Neural progenitor cell (in vitro differentiated cells): ENCODE measurements at regions not wholly inside any gene's neighbourhood (a gene's known extent, or its start where the extent isn't known, plus 50 kb on each side); places are given as distances from the start of the nearest gene placed in this dataset.

Experiments used
- DNase-seq: peaks from one replicate; pipeline ENCODE4 v3.0.0-alpha.2; 2016; ENCODE audit warnings: low spot score
- H2AFZ ChIP-seq: fragments of 200-600 bp; sonication (generic); replicated peaks from 2 replicates; pipeline ENCODE4 v1.6.1; 2016; ENCODE audit warnings: antibody characterized with exemption
- H3F3A ChIP-seq: fragments of 200-600 bp; sonication (generic); 2 replicates; pipeline ENCODE4 v1.6.1; 2016; ENCODE audit warnings: antibody characterized with exemption, low read depth
- H3K27ac ChIP-seq: fragments of 200-600 bp; sonication (generic); 2 replicates; pipeline ENCODE4 v1.5.1; 2016; ENCODE audit warnings: mild to moderate bottlenecking
- H3K27me3 ChIP-seq: fragments of 200-600 bp; sonication (generic); 2 replicates; pipeline ENCODE4 v1.6.1; 2016; ENCODE audit warnings: mild to moderate bottlenecking, moderate library complexity
- H3K36me3 ChIP-seq: fragments of 200-600 bp; sonication (generic); 2 replicates; pipeline ENCODE4 v1.5.1; 2016
- H3K4me1 ChIP-seq: fragments of 200-600 bp; sonication (generic); 2 replicates; pipeline ENCODE4 v1.6.1; 2016; ENCODE audit warnings: mixed run types
- H3K4me2 ChIP-seq: fragments of 200-600 bp; sonication (generic); 2 replicates; pipeline ENCODE4 v1.6.1; 2016
- H3K4me3 ChIP-seq: fragments of 200-600 bp; sonication (generic); 2 replicates; pipeline ENCODE4 v1.5.1; 2016
- H3K79me2 ChIP-seq: fragments of 200-600 bp; sonication (generic); 2 replicates; pipeline ENCODE4 v1.6.1; 2016; ENCODE audit warnings: low read depth
- H3K9ac ChIP-seq: fragments of 200-600 bp; sonication (generic); 2 replicates; pipeline ENCODE4 v1.6.1; 2016
- H3K9me3 ChIP-seq: fragments of 200-600 bp; sonication (generic); 2 replicates; pipeline ENCODE4 v1.5.1; 2016; ENCODE audit warnings: low read depth
- H4K20me1 ChIP-seq: fragments of 200-600 bp; sonication (generic); 2 replicates; pipeline ENCODE4 v1.6.1; 2016; ENCODE audit warnings: low read depth
- H3K27ac Mint-ChIP-seq: 3 replicates; pipeline ENCODE4 v1.8.0; 2021; ENCODE audit warnings: mixed read lengths
- H3K27me3 Mint-ChIP-seq: 2 replicates; pipeline ENCODE4 v1.8.0; 2022; ENCODE audit warnings: low read depth, mild to moderate bottlenecking, inconsistent platforms, moderate library complexity, mixed read lengths; ENCODE audit not compliant: insufficient read depth
- H3K36me3 Mint-ChIP-seq: 3 replicates; pipeline ENCODE4 v1.8.0; 2021; ENCODE audit warnings: mixed read lengths
- H3K4me1 Mint-ChIP-seq: 3 replicates; pipeline ENCODE4 v1.8.0; 2021; ENCODE audit warnings: mixed read lengths
- H3K4me3 Mint-ChIP-seq: 3 replicates; pipeline ENCODE4 v1.8.0; 2021; ENCODE audit warnings: mild to moderate bottlenecking, moderate library complexity, mixed read lengths
- H3K9me3 Mint-ChIP-seq: 3 replicates; pipeline ENCODE4 v1.8.0; 2020; ENCODE audit warnings: mixed read lengths
- EZH2 ChIP-seq: fragments of 200-600 bp; sonication (generic); IDR thresholded peaks from 2 replicates; pipeline ENCODE4 v1.6.1; 2017; ENCODE audit warnings: antibody characterized with exemption, mild to moderate bottlenecking, moderate library complexity
- EZH2phosphoT487 ChIP-seq: fragments of 200-600 bp; sonication (generic); IDR thresholded peaks from 2 replicates; pipeline ENCODE4 v1.6.1; 2017; ENCODE audit warnings: antibody characterized with exemption
- TF ChIP-seq, protein P1 (sequence below): fragments of 200-600 bp; sonication (generic); IDR thresholded peaks from 2 replicates; pipeline ENCODE4 v1.5.1; 2017; ENCODE audit warnings: antibody characterized with exemption, mild to moderate bottlenecking

DNA sequence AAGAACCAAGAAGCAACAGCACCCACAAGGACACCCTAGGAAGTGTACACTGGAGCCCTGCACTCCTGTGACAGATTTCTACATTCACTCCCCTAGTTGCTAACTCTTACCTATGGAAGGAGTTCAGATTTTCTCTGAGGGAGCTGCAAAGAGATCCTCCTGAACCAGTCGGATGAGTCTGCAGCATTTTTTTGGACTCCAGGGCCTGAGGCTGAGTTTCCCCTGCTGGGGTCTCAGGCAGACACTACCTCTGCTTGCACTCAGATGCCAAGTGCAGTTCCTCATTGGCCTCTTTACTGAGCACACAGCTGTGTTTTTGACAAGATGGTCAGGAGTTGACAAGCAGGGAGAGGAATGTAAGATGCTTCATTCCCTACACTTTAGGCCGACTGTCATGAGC is 153.2 kb upstream of the RBM19 start:
- H3K4me3 Mint-ChIP-seq = no peak overlapping the region
- H3K9me3 ChIP-seq = no peaks in the 10 kb centered on the region
- TF ChIP-seq EZH2phosphoT487 (no peak), EZH2 (no peak)
- TF ChIP-seq, protein P1, sequence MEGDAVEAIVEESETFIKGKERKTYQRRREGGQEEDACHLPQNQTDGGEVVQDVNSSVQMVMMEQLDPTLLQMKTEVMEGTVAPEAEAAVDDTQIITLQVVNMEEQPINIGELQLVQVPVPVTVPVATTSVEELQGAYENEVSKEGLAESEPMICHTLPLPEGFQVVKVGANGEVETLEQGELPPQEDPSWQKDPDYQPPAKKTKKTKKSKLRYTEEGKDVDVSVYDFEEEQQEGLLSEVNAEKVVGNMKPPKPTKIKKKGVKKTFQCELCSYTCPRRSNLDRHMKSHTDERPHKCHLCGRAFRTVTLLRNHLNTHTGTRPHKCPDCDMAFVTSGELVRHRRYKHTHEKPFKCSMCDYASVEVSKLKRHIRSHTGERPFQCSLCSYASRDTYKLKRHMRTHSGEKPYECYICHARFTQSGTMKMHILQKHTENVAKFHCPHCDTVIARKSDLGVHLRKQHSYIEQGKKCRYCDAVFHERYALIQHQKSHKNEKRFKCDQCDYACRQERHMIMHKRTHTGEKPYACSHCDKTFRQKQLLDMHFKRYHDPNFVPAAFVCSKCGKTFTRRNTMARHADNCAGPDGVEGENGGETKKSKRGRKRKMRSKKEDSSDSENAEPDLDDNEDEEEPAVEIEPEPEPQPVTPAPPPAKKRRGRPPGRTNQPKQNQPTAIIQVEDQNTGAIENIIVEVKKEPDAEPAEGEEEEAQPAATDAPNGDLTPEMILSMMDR = no peak

DNA sequence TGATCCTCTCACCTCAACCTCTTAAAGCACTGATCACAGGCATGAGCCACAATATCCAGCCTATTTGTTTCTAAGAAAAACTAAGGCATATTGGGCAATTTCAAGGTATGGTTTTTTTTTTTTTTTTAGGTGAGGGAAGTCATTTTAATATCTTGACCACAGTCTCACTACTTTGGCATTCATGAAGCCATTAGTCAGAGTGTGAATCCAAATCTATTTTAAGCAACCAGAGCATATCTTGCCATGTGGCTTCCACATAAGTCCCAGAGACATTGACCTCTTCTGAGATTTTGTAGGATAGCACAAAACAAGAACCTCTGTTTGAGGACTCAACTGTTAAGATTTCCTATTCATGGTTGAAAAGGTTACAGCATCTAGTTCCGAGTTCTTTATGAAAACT is 130.3 kb upstream of the RBM19 start:
- no peaks in the 10 kb centered on the region for H3K9me3 Mint-ChIP-seq
- H3K79me2 ChIP-seq = no peaks in the 10 kb centered on the region
- H3K4me3 Mint-ChIP-seq = no peak overlapping the region
- no peak overlapping the region for H3K4me2 ChIP-seq
- H3K27ac ChIP-seq = no peak overlapping the region
- no peaks in the 10 kb centered on the region for H3K9me3 ChIP-seq
- H2AFZ ChIP-seq = no peak overlapping the region
- H3F3A ChIP-seq = no peaks in the 10 kb centered on the region
- TF ChIP-seq, protein P1 = no peak
- no peak for TF ChIP-seq EZH2
- no peak for TF ChIP-seq EZH2phosphoT487
- peaks cover 11% of the 10 kb centered on the region for H3K27me3 Mint-ChIP-seq
- H3K27me3 ChIP-seq = peaks cover 9% of the 10 kb centered on the region
- no peak overlapping the region for H3K27ac Mint-ChIP-seq
- no peaks in the 10 kb centered on the region for H4K20me1 ChIP-seq
- H3K4me3 ChIP-seq = no peak overlapping the region
- no peak overlapping the region for H3K9ac ChIP-seq
- no peaks in the 10 kb centered on the region for H3K4me1 ChIP-seq
- no peaks in the 10 kb centered on the region for H3K36me3 ChIP-seq
- no peaks in the 10 kb centered on the region for H3K36me3 Mint-ChIP-seq
- no peaks in the 10 kb centered on the region for H3K4me1 Mint-ChIP-seq
- no peak for DNase-seq

More for the DNA sequence above, 153.2 kb upstream of the RBM19 start:
- no peak overlapping the region for H3K9ac ChIP-seq
- Mint-ChIP-seq H3K36me3 (no peaks in the 10 kb centered on the region), H3K4me1 (no peaks in the 10 kb centered on the region), H3K9me3 (peaks cover 2% of the 10 kb centered on the region), H3K27me3 (peaks cover 5% of the 10 kb centered on the region), H3K27ac (no peak overlapping the region)
- no peak overlapping the region for H2AFZ ChIP-seq
- DNase-seq = no peak
- H3K79me2 ChIP-seq = no peaks in the 10 kb centered on the region
- H3K4me1 ChIP-seq = no peaks in the 10 kb centered on the region
- peaks cover 3% of the 10 kb centered on the region for H3K27me3 ChIP-seq
- H3K4me2 ChIP-seq = no peak overlapping the region
- no peaks in the 10 kb centered on the region for H3F3A ChIP-seq
- H4K20me1 ChIP-seq = no peaks in the 10 kb centered on the region
- no peaks in the 10 kb centered on the region for H3K36me3 ChIP-seq
- no peak overlapping the region for H3K4me3 ChIP-seq
- no peak overlapping the region for H3K27ac ChIP-seq

DNA sequence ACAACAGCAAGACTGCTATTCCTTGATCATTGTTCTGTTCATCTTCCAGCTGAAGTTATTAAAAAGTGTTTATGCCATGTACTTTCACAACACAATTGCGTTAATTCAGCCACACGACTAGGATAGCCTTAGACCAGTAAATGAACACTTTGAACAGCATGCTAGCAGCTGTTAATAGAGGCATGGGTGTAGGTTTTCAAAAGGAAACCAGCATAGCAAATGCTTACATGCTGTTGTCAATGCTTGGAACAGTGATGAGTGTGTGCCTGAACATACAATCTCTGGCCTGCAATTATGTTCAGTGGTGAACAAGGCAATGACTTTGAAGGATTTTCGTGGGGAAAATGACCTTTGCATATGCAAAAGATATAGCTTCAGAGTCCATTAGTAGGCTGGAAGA is 127.4 kb upstream of the RBM19 start:
- Mint-ChIP-seq H3K4me1 (no peaks in the 10 kb centered on the region), H3K36me3 (no peaks in the 10 kb centered on the region), H3K27me3 (peaks cover 16% of the 10 kb centered on the region), H3K27ac (no peak overlapping the region), H3K9me3 (no peaks in the 10 kb centered on the region), H3K4me3 (no peak overlapping the region)
- no peaks in the 10 kb centered on the region for H3K4me1 ChIP-seq
- no peak overlapping the region for H2AFZ ChIP-seq
- no peak for DNase-seq
- no peaks in the 10 kb centered on the region for H4K20me1 ChIP-seq
- no peak overlapping the region for H3K4me2 ChIP-seq
- no peaks in the 10 kb centered on the region for H3F3A ChIP-seq
- peaks cover 10% of the 10 kb centered on the region for H3K27me3 ChIP-seq
- no peak overlapping the region for H3K9ac ChIP-seq
- no peaks in the 10 kb centered on the region for H3K36me3 ChIP-seq
- no peak overlapping the region for H3K27ac ChIP-seq
- TF ChIP-seq EZH2phosphoT487 = no peak
- TF ChIP-seq, protein P1 = no peak
- no peaks in the 10 kb centered on the region for H3K79me2 ChIP-seq
- H3K9me3 ChIP-seq = no peaks in the 10 kb centered on the region
- no peak overlapping the region for H3K4me3 ChIP-seq

DNA sequence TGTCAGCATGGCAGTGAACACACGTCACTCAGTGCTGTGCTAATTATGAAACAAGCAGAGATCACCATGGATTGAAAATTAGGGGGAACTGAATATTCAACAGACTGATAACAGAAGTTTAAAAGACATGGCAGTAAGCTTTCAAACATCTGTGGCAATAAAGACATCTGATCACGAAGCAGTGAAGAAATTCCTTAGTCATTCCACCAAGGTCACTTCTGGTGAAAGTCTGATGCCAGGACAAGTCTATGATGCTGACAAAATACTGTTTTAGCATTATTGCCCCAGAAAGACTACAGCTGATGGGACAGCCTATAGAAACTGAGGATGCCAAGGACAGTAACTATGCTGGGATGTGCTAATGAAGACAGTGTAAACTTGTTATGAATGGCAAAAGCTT is 126.9 kb upstream of the RBM19 start:
- no peaks in the 10 kb centered on the region for H3K4me1 Mint-ChIP-seq
- H3K9me3 Mint-ChIP-seq = no peaks in the 10 kb centered on the region
- Histone ChIP-seq H3K27me3 (peaks cover 12% of the 10 kb centered on the region), H3K4me3 (no peak overlapping the region), H3K9me3 (no peaks in the 10 kb centered on the region), H3K4me1 (no peaks in the 10 kb centered on the region), H2AFZ (no peak overlapping the region), H3K27ac (no peak overlapping the region), H3F3A (no peaks in the 10 kb centered on the region), H4K20me1 (no peaks in the 10 kb centered on the region), H3K36me3 (no peaks in the 10 kb centered on the region), H3K4me2 (no peak overlapping the region), H3K79me2 (no peaks in the 10 kb centered on the region), H3K9ac (no peak overlapping the region)
- H3K27me3 Mint-ChIP-seq = peaks cover 16% of the 10 kb centered on the region
- no peaks in the 10 kb centered on the region for H3K36me3 Mint-ChIP-seq
- no peak overlapping the region for H3K27ac Mint-ChIP-seq
- no peak for TF ChIP-seq EZH2
- no peak for TF ChIP-seq EZH2phosphoT487
- TF ChIP-seq, protein P1 = no peak
- DNase-seq = no peak
- H3K4me3 Mint-ChIP-seq = no peak overlapping the region
